ENCODE measurements at regions not wholly inside any gene's neighbourhood (a gene's known extent, or its start where the extent isn't known, plus 50 kb on each side); places are given as distances from the start of the nearest gene placed in this dataset.

DNA sequence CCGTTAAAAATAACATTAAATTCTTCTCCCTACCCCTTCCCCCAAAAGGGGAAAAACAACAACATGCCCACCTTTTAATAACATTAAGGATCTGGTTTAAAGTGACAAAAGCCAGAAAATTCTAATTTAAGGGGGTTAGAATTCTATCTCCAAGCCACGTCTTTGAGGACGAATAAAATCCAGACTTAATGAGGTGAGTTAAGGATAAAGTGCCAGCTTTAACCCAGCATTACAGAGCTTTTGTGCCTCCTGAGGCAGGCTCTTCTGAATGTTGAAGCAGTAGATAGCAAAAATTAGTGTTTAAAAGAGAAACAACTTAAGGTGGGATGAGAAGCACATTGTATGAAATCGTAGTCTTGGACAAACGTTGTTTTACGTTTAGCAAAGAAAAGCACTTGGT, 329.0 kb upstream of the MPDZ start:
- no peak overlapping the region for H3K27ac ChIP-seq (ENCODE audit: low read depth, low read length)
- intact Hi-C loops (cut with micrococcal nuclease) = no loop called here

GRCh38 chr9:13607481-13608441, 328.3 kb upstream of the MPDZ start:
- POLR2A ChIA-PET = no interaction called here
- H3K36me3 ChIP-seq (ENCODE audit: control insufficient read depth in 2 of 3, insufficient read depth in 3 of 3, low read length in 3 of 3) = no peaks in the 10 kb centered on the region
- no peaks in the 10 kb centered on the region for H3K36me3 Mint-ChIP-seq
- no peak overlapping the region for H3K4me3 ChIP-seq (ENCODE audit: low read length)
- H3K4me3 Mint-ChIP-seq = no peak overlapping the region
- no peaks in the 10 kb centered on the region for H3K27me3 ChIP-seq (ENCODE audit: control insufficient read depth in 2 of 2, insufficient read depth in 2 of 2, low read length in 2 of 2)
- no peak for ATAC-seq
- no peaks in the 10 kb centered on the region for H3K27me3 Mint-ChIP-seq
- H3K27ac Mint-ChIP-seq = no peak overlapping the region
- H3K4me1 ChIP-seq (ENCODE audit: control insufficient read depth in 2 of 2, insufficient read depth in 2 of 2, low read length in 2 of 2) = no peaks in the 10 kb centered on the region
- no peak for DNase-seq
- peaks cover 0 to 22% (median 4%) of the 10 kb centered on the region in 11 donors for H3K9me3 Mint-ChIP-seq
- H3K27ac ChIP-seq (ENCODE audit: low read depth, low read length) = no peak overlapping the region
- intact Hi-C loops (cut with micrococcal nuclease) = no loop called here
- H3K9me3 ChIP-seq (ENCODE audit: control insufficient read depth in 2 of 3, low read length in 3 of 3) = peaks cover 0 to 5% (median 0%) of the 10 kb centered on the region in 3 experiments
- CTCF ChIA-PET = no interaction called here
- H3K4me1 Mint-ChIP-seq = no peaks in the 10 kb centered on the region

More for the DNA sequence above, 329.0 kb upstream of the MPDZ start:
- ChIA-PET POLR2A (no interaction called here), CTCF (no interaction called here)
- H3K4me1 Mint-ChIP-seq = no peaks in the 10 kb centered on the region
- no peak overlapping the region for H3K4me3 ChIP-seq (ENCODE audit: low read length)
- no peak for DNase-seq
- no peaks in the 10 kb centered on the region for H3K9me3 ChIP-seq (ENCODE audit: control insufficient read depth in 2 of 3, low read length in 3 of 3)
- H3K9me3 Mint-ChIP-seq = peaks cover 0 to 18% (median 2%) of the 10 kb centered on the region in 11 donors
- ATAC-seq = no peak
- H3K36me3 Mint-ChIP-seq = no peaks in the 10 kb centered on the region
- H3K36me3 ChIP-seq (ENCODE audit: control insufficient read depth in 2 of 3, insufficient read depth in 3 of 3, low read length in 3 of 3) = no peaks in the 10 kb centered on the region
- no peaks in the 10 kb centered on the region for H3K4me1 ChIP-seq (ENCODE audit: control insufficient read depth in 2 of 2, insufficient read depth in 2 of 2, low read length in 2 of 2)
- no peak overlapping the region for H3K27ac Mint-ChIP-seq
- H3K27me3 Mint-ChIP-seq = no peaks in the 10 kb centered on the region
- no peaks in the 10 kb centered on the region for H3K27me3 ChIP-seq (ENCODE audit: control insufficient read depth in 2 of 2, insufficient read depth in 2 of 2, low read length in 2 of 2)
- no peak overlapping the region for H3K4me3 Mint-ChIP-seq

DNA sequence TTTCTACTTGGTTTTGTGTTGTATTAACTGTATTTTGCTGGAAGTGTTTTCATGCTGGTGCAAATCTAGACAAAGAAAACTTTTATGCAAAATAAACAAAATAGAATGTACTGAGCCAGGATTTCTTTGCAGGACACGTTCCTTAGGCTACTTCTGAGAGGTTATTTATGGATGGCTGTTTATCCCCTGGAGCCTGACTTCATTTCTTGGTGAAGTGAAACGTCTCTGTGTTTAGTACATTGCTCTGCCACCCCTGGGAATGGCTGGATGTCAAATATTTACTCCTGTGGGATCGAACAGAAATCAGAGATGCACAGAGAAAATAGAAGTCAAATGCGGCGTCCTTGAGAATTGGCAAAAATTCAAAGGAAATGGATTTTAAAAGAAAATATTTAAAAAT, 327.1 kb upstream of the MPDZ start:
- H3K4me1 Mint-ChIP-seq = no peaks in the 10 kb centered on the region
- ChIA-PET CTCF (no interaction called here), POLR2A (no interaction called here)
- Histone ChIP-seq H3K9me3 (ENCODE audit: control insufficient read depth in 2 of 3, low read length in 3 of 3) (peaks cover 0 to 6% (median 0%) of the 10 kb centered on the region in 3 experiments), H3K27ac (ENCODE audit: low read depth, low read length) (no peak overlapping the region), H3K27me3 (ENCODE audit: control insufficient read depth in 2 of 2, insufficient read depth in 2 of 2, low read length in 2 of 2) (no peaks in the 10 kb centered on the region), H3K4me1 (ENCODE audit: control insufficient read depth in 2 of 2, insufficient read depth in 2 of 2, low read length in 2 of 2) (no peaks in the 10 kb centered on the region), H3K4me3 (ENCODE audit: low read length) (no peak overlapping the region), H3K36me3 (ENCODE audit: control insufficient read depth in 2 of 3, insufficient read depth in 3 of 3, low read length in 3 of 3) (no peaks in the 10 kb centered on the region)
- ATAC-seq (no peak), DNase-seq (no peak)
- no peak overlapping the region for H3K27ac Mint-ChIP-seq
- no peaks in the 10 kb centered on the region for H3K36me3 Mint-ChIP-seq
- H3K9me3 Mint-ChIP-seq = peaks cover 0 to 25% (median 6%) of the 10 kb centered on the region in 11 donors
- no peak overlapping the region for H3K4me3 Mint-ChIP-seq
- intact Hi-C loops (cut with micrococcal nuclease) = no loop called here
- H3K27me3 Mint-ChIP-seq = no peaks in the 10 kb centered on the region

DNA sequence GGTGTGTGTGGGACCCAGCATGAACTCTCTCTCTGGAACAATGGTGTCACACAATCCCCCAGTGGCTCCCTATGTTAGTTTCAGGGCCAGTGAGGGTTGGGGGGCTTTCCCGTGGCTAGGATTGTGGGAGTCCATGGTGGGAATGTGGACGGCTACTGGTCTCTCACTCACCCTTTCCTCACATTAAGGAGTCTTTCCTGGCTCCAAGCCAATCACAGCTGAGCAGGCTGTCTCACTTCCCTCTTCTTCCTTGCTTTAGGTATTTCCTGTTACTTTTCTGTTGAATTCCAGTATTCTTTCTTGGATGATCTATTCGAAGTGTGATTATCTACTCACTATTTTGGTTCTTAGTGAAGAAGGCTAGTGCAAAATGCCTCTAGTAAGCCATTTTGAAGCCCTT, 324.4 kb upstream of the MPDZ start:
- H3K27me3 Mint-ChIP-seq = no peaks in the 10 kb centered on the region
- H3K27ac ChIP-seq (ENCODE audit: low read depth, low read length) = no peak overlapping the region
- no peak overlapping the region for H3K27ac Mint-ChIP-seq

GRCh38 chr9:13598738-13599137, 319.2 kb upstream of the MPDZ start:
- ChIA-PET POLR2A (no interaction called here), CTCF (no interaction called here)
- no peak for ATAC-seq
- Histone ChIP-seq H3K4me3 (ENCODE audit: low read length) (no peak overlapping the region), H3K27ac (ENCODE audit: low read depth, low read length) (no peak overlapping the region), H3K27me3 (ENCODE audit: control insufficient read depth in 2 of 2, insufficient read depth in 2 of 2, low read length in 2 of 2) (no peaks in the 10 kb centered on the region), H3K4me1 (ENCODE audit: control insufficient read depth in 2 of 2, insufficient read depth in 2 of 2, low read length in 2 of 2) (no peaks in the 10 kb centered on the region), H3K36me3 (ENCODE audit: control insufficient read depth in 2 of 3, insufficient read depth in 3 of 3, low read length in 3 of 3) (no peaks in the 10 kb centered on the region), H3K9me3 (ENCODE audit: control insufficient read depth in 2 of 3, low read length in 3 of 3) (peaks cover 0 to 6% (median 0%) of the 10 kb centered on the region in 3 experiments)
- no peaks in the 10 kb centered on the region for H3K36me3 Mint-ChIP-seq
- H3K9me3 Mint-ChIP-seq = peaks cover 0 to 21% (median 6%) of the 10 kb centered on the region in 11 donors
- no peak overlapping the region for H3K27ac Mint-ChIP-seq
- no peak overlapping the region for H3K4me3 Mint-ChIP-seq
- intact Hi-C loops (cut with micrococcal nuclease) = no loop called here
- H3K27me3 Mint-ChIP-seq = no peaks in the 10 kb centered on the region
- DNase-seq = no peak
- no peaks in the 10 kb centered on the region for H3K4me1 Mint-ChIP-seq

More for the DNA sequence above, 324.4 kb upstream of the MPDZ start:
- DNase-seq (no peak), ATAC-seq (no peak)
- CTCF ChIA-PET = no interaction called here
- Histone ChIP-seq H3K36me3 (ENCODE audit: control insufficient read depth in 2 of 3, insufficient read depth in 3 of 3, low read length in 3 of 3) (no peaks in the 10 kb centered on the region), H3K4me1 (ENCODE audit: control insufficient read depth in 2 of 2, insufficient read depth in 2 of 2, low read length in 2 of 2) (no peaks in the 10 kb centered on the region), H3K9me3 (ENCODE audit: control insufficient read depth in 2 of 3, low read length in 3 of 3) (peaks cover 0 to 6% (median 0%) of the 10 kb centered on the region in 3 experiments), H3K4me3 (ENCODE audit: low read length) (no peak overlapping the region), H3K27me3 (ENCODE audit: control insufficient read depth in 2 of 2, insufficient read depth in 2 of 2, low read length in 2 of 2) (no peaks in the 10 kb centered on the region)
- POLR2A ChIA-PET = no interaction called here
- intact Hi-C loops (cut with micrococcal nuclease) = no loop called here
- Mint-ChIP-seq H3K9me3 (peaks cover 1 to 25% (median 6%) of the 10 kb centered on the region in 11 donors), H3K4me1 (no peaks in the 10 kb centered on the region), H3K4me3 (no peak overlapping the region), H3K36me3 (no peaks in the 10 kb centered on the region)

DNA sequence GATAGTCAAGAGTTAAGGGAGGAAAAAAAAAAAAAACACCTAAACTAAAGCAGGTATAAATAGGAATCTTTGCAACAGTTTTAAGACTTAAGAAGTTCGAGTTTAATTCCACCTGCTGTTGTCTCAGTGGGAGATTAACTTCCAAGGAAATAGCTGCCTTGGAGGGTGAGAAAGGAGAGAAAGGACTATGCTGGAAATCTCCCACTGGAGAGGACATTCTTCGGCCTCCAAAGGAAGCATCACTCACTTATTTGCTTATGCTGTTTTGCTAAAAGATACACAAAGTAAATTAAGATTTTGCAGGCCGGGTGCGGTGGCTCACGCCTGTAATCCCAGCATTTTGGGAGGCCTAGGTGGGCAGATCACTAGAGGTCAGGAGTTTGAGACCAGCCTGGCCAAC, 317.9 kb upstream of the MPDZ start:
- no peaks in the 10 kb centered on the region for H3K27me3 ChIP-seq (ENCODE audit: control insufficient read depth in 2 of 2, insufficient read depth in 2 of 2, low read length in 2 of 2)
- no peak overlapping the region for H3K4me3 ChIP-seq (ENCODE audit: low read length)
- Mint-ChIP-seq H3K27me3 (no peaks in the 10 kb centered on the region), H3K36me3 (no peaks in the 10 kb centered on the region), H3K4me1 (no peaks in the 10 kb centered on the region), H3K4me3 (no peak overlapping the region), H3K27ac (no peak overlapping the region), H3K9me3 (peaks cover 0 to 15% (median 0%) of the 10 kb centered on the region in 11 donors)
- H3K27ac ChIP-seq (ENCODE audit: low read depth, low read length) = no peak overlapping the region
- CTCF ChIA-PET = no interaction called here
- intact Hi-C loops (cut with micrococcal nuclease) = no loop called here
- POLR2A ChIA-PET = no interaction called here
- DNase-seq (no peak), ATAC-seq (no peak)
- H3K4me1 ChIP-seq (ENCODE audit: control insufficient read depth in 2 of 2, insufficient read depth in 2 of 2, low read length in 2 of 2) = no peaks in the 10 kb centered on the region
- no peaks in the 10 kb centered on the region for H3K36me3 ChIP-seq (ENCODE audit: control insufficient read depth in 2 of 3, insufficient read depth in 3 of 3, low read length in 3 of 3)
- H3K9me3 ChIP-seq (ENCODE audit: control insufficient read depth in 2 of 3, low read length in 3 of 3) = no peaks in the 10 kb centered on the region

- intact Hi-C loops (cut with micrococcal nuclease) = no loop called here
- no peak for ATAC-seq
- Mint-ChIP-seq H3K36me3 (no peaks in the 10 kb centered on the region), H3K27me3 (no peaks in the 10 kb centered on the region), H3K27ac (no peak overlapping the region), H3K9me3 (peaks cover 0 to 15% (median 0%) of the 10 kb centered on the region in 11 donors), H3K4me3 (no peak overlapping the region), H3K4me1 (no peaks in the 10 kb centered on the region)
- Histone ChIP-seq H3K36me3 (ENCODE audit: control insufficient read depth in 2 of 3, insufficient read depth in 3 of 3, low read length in 3 of 3) (no peaks in the 10 kb centered on the region), H3K4me3 (ENCODE audit: low read length) (no peak overlapping the region), H3K27me3 (ENCODE audit: control insufficient read depth in 2 of 2, insufficient read depth in 2 of 2, low read length in 2 of 2) (no peaks in the 10 kb centered on the region), H3K4me1 (ENCODE audit: control insufficient read depth in 2 of 2, insufficient read depth in 2 of 2, low read length in 2 of 2) (no peaks in the 10 kb centered on the region), H3K27ac (ENCODE audit: low read depth, low read length) (no peak overlapping the region), H3K9me3 (ENCODE audit: control insufficient read depth in 2 of 3, low read length in 3 of 3) (no peaks in the 10 kb centered on the region)
- POLR2A ChIA-PET = no interaction called here
- CTCF ChIA-PET = no interaction called here
- DNase-seq = no peak
Measured at GRCh38 chr9:13597004-13597403, 317.5 kb upstream of the MPDZ start.
